ENCODE measurements at regions not wholly inside any gene's neighbourhood (a gene's known extent, or its start where the extent isn't known, plus 50 kb on each side); places are given as distances from the start of the nearest gene placed in this dataset.

GRCh38 chr12:125280482-125281377 is 215.5 kb downstream of the AACS start:
- Histone ChIP-seq H3K27ac (ENCODE audit: insufficient read depth, low read length, poor library complexity, severe bottlenecking) (no peak overlapping the region), H3K36me3 (ENCODE audit: control insufficient read depth, insufficient read depth, low read length) (no peaks in the 10 kb centered on the region), H3K27me3 (ENCODE audit: control insufficient read depth, insufficient read depth, low read length) (peaks cover 7% of the 10 kb centered on the region), H3K4me1 (ENCODE audit: control insufficient read depth, insufficient read depth, low read length, poor library complexity, severe bottlenecking) (no peaks in the 10 kb centered on the region), H3K4me3 (ENCODE audit: low read depth, low read length) (no peak overlapping the region), H3K9me3 (ENCODE audit: control insufficient read depth in 2 of 2, low read length in 2 of 2) (no peaks in the 10 kb centered on the region)
- no peak overlapping the region for H3K27ac Mint-ChIP-seq
- DNase-seq (no peak), ATAC-seq (ENCODE audit: low read depth in 2 of 2) (no peak)
- H3K4me3 Mint-ChIP-seq, result peak overlapping the region in 1 of 4 donors; percentile 42
- H3K36me3 Mint-ChIP-seq, result no peaks in the 10 kb centered on the region
- peaks cover 0 to 4% (median 3%) of the 10 kb centered on the region in 4 donors for H3K4me1 Mint-ChIP-seq
- H3K27me3 Mint-ChIP-seq, result peaks cover 6% of the 10 kb centered on the region
- H3K9me3 Mint-ChIP-seq, result peaks cover 0 to 4% (median 0%) of the 10 kb centered on the region in 7 donors

DNA sequence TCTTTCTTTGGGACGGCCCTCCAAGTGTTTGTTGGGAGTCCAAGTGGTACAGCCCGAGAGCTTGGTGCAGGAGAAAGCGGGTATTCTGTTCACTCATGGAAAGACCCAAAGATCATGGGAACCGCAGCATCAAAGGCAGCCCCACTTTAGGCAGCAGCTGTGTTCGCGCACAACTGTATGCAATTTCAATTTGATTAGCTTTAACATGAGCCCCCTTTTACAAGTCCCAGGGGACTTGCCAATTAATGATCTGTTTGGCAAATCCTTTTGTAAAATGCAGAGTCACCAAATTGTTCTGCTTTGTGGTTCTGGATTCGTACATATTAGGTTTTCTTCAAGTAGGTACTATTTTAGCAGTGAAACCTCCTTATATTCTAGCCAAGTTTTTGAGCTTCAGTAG is 217.7 kb downstream of the AACS start:
- H3K27me3 Mint-ChIP-seq, result peaks cover 6% of the 10 kb centered on the region
- H3K27ac Mint-ChIP-seq, result no peak overlapping the region
- peaks cover 7% of the 10 kb centered on the region for H3K27me3 ChIP-seq (ENCODE audit: control insufficient read depth, insufficient read depth, low read length)
- DNase-seq (no peak), ATAC-seq (ENCODE audit: low read depth in 2 of 2) (no peak)
- no peaks in the 10 kb centered on the region for H3K9me3 ChIP-seq (ENCODE audit: control insufficient read depth in 2 of 2, low read length in 2 of 2)
- H3K27ac ChIP-seq (ENCODE audit: insufficient read depth, low read length, poor library complexity, severe bottlenecking), result no peak overlapping the region
- peaks cover 0 to 2% (median 0%) of the 10 kb centered on the region in 7 donors for H3K9me3 Mint-ChIP-seq
- H3K4me1 Mint-ChIP-seq, result peaks cover 0 to 4% (median 3%) of the 10 kb centered on the region in 4 donors
- H3K36me3 ChIP-seq (ENCODE audit: control insufficient read depth, insufficient read depth, low read length), result no peaks in the 10 kb centered on the region
- H3K4me3 ChIP-seq (ENCODE audit: low read depth, low read length), result no peak overlapping the region
- no peaks in the 10 kb centered on the region for H3K36me3 Mint-ChIP-seq
- H3K4me1 ChIP-seq (ENCODE audit: control insufficient read depth, insufficient read depth, low read length, poor library complexity, severe bottlenecking), result no peaks in the 10 kb centered on the region
- no peak overlapping the region for H3K4me3 Mint-ChIP-seq

- H3K9me3 ChIP-seq (ENCODE audit: control insufficient read depth in 2 of 2, low read length in 2 of 2), result no peaks in the 10 kb centered on the region
- H3K4me3 ChIP-seq (ENCODE audit: low read depth, low read length), result no peak overlapping the region
- H3K27ac Mint-ChIP-seq, result no peak overlapping the region
- no peaks in the 10 kb centered on the region for H3K36me3 Mint-ChIP-seq
- H3K4me3 Mint-ChIP-seq, result no peak overlapping the region
- H3K27ac ChIP-seq (ENCODE audit: insufficient read depth, low read length, poor library complexity, severe bottlenecking), result no peak overlapping the region
- DNase-seq (no peak), ATAC-seq (ENCODE audit: low read depth in 2 of 2) (no peak)
- peaks cover 0 to 2% (median 0%) of the 10 kb centered on the region in 7 donors for H3K9me3 Mint-ChIP-seq
- H3K4me1 Mint-ChIP-seq, result peaks cover 0 to 4% (median 3%) of the 10 kb centered on the region in 4 donors
- no peaks in the 10 kb centered on the region for H3K4me1 ChIP-seq (ENCODE audit: control insufficient read depth, insufficient read depth, low read length, poor library complexity, severe bottlenecking)
- H3K27me3 ChIP-seq (ENCODE audit: control insufficient read depth, insufficient read depth, low read length), result peaks cover 7% of the 10 kb centered on the region
- no peaks in the 10 kb centered on the region for H3K36me3 ChIP-seq (ENCODE audit: control insufficient read depth, insufficient read depth, low read length)
- peaks cover 2% of the 10 kb centered on the region for H3K27me3 Mint-ChIP-seq
Observed at GRCh38 chr12:125283521-125283920, 218.3 kb downstream of the AACS start.

DNA sequence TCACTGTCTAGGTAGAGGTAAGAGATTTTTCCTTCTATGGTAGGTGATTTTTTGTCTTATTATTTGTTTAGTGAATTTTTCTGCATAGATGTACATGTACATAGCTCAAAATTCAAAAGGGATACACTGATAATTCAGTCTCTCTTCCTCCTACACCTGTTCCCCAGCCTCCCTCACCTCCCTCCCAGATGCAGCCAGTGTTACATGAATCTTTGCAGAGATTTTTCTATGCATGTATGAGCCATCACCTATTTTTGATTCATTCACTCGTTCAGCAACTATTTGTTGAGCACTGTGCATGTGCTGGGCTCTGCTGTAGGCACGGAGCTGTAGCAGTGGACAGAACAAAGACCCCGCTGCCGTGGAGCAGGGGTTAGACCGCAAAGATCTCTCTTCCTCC is 218.9 kb downstream of the AACS start:
- ATAC-seq (ENCODE audit: low read depth in 2 of 2) (no peak), DNase-seq (no peak)
- Mint-ChIP-seq H3K9me3 (peaks cover 0 to 2% (median 0%) of the 10 kb centered on the region in 7 donors), H3K4me3 (no peak overlapping the region), H3K27me3 (no peaks in the 10 kb centered on the region), H3K4me1 (peaks cover 0 to 4% (median 3%) of the 10 kb centered on the region in 4 donors), H3K36me3 (no peaks in the 10 kb centered on the region), H3K27ac (no peak overlapping the region)
- H3K4me1 ChIP-seq (ENCODE audit: control insufficient read depth, insufficient read depth, low read length, poor library complexity, severe bottlenecking), result no peaks in the 10 kb centered on the region
- H3K27me3 ChIP-seq (ENCODE audit: control insufficient read depth, insufficient read depth, low read length), result peaks cover 5% of the 10 kb centered on the region
- no peaks in the 10 kb centered on the region for H3K9me3 ChIP-seq (ENCODE audit: control insufficient read depth in 2 of 2, low read length in 2 of 2)
- no peak overlapping the region for H3K27ac ChIP-seq (ENCODE audit: insufficient read depth, low read length, poor library complexity, severe bottlenecking)
- no peak overlapping the region for H3K4me3 ChIP-seq (ENCODE audit: low read depth, low read length)
- H3K36me3 ChIP-seq (ENCODE audit: control insufficient read depth, insufficient read depth, low read length), result no peaks in the 10 kb centered on the region

DNA sequence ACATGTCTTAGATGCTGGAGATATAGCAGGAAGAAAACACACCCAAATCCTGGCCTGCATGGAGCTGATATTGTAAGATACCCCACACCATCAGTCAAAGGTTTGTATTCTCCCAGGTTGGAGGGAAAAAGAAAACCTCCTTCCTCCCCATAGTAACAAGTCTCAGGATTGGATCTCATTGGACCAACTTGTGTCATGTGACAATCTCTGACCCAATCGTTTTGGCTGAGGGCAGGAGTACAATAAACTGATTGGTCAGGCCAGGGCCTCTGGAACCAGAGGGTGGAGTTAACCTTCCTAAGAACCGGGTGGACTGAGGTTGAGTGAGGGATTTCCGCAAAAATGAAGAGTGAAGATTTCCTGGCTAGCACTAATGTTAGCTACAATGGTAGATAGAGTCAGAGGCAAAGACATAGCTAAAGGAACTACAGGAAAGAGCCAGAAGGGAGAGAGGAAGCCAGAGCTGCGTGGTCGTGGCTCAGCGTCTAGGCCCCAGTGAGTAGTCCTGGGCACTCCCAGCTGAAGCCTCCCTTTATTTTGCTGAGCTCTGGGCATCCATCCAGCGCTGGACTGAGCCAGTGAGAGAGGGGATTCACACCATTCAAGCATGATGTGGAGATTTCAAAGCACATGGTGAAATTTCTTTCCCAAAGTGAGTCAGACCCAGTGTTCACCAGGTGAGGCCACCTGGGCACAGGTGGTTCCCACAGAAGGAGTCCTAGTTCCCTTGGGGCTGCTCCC is 219.9 kb downstream of the AACS start:
- no peak for DNase-seq
- Mint-ChIP-seq H3K9me3 (peaks cover 0 to 1% (median 0%) of the 10 kb centered on the region in 7 donors), H3K4me3 (no peak overlapping the region), H3K27ac (no peak overlapping the region), H3K4me1 (peaks cover 0 to 4% (median 3%) of the 10 kb centered on the region in 4 donors), H3K36me3 (no peaks in the 10 kb centered on the region), H3K27me3 (no peaks in the 10 kb centered on the region)
- Histone ChIP-seq H3K4me3 (ENCODE audit: low read depth, low read length) (no peak overlapping the region), H3K27ac (ENCODE audit: insufficient read depth, low read length, poor library complexity, severe bottlenecking) (no peak overlapping the region), H3K36me3 (ENCODE audit: control insufficient read depth, insufficient read depth, low read length) (no peaks in the 10 kb centered on the region), H3K27me3 (ENCODE audit: control insufficient read depth, insufficient read depth, low read length) (peaks cover 2% of the 10 kb centered on the region), H3K9me3 (ENCODE audit: control insufficient read depth in 2 of 2, low read length in 2 of 2) (no peaks in the 10 kb centered on the region), H3K4me1 (ENCODE audit: control insufficient read depth, insufficient read depth, low read length, poor library complexity, severe bottlenecking) (no peaks in the 10 kb centered on the region)
- ATAC-seq (ENCODE audit: low read depth in 2 of 2), result no peak

- Mint-ChIP-seq H3K27me3 (no peaks in the 10 kb centered on the region), H3K9me3 (peaks cover 0 to 1% (median 0%) of the 10 kb centered on the region in 7 donors), H3K4me1 (no peaks in the 10 kb centered on the region), H3K36me3 (no peaks in the 10 kb centered on the region), H3K27ac (no peak overlapping the region), H3K4me3 (no peak overlapping the region)
- DNase-seq (no peak), ATAC-seq (ENCODE audit: low read depth in 2 of 2) (no peak)
- H3K27me3 ChIP-seq (ENCODE audit: control insufficient read depth, insufficient read depth, low read length), result peaks cover 2% of the 10 kb centered on the region
- no peaks in the 10 kb centered on the region for H3K36me3 ChIP-seq (ENCODE audit: control insufficient read depth, insufficient read depth, low read length)
- H3K27ac ChIP-seq (ENCODE audit: insufficient read depth, low read length, poor library complexity, severe bottlenecking), result no peak overlapping the region
- no peaks in the 10 kb centered on the region for H3K4me1 ChIP-seq (ENCODE audit: control insufficient read depth, insufficient read depth, low read length, poor library complexity, severe bottlenecking)
- no peak overlapping the region for H3K4me3 ChIP-seq (ENCODE audit: low read depth, low read length)
- no peaks in the 10 kb centered on the region for H3K9me3 ChIP-seq (ENCODE audit: control insufficient read depth in 2 of 2, low read length in 2 of 2)
Observed at GRCh38 chr12:125286005-125286727, 220.9 kb downstream of the AACS start.

- Mint-ChIP-seq H3K27ac (no peak overlapping the region), H3K27me3 (no peaks in the 10 kb centered on the region)
Observed at GRCh38 chr12:125287155-125287847, 222.1 kb downstream of the AACS start.

More at GRCh38 chr12:125287155-125287847, 222.1 kb downstream of the AACS start:
- DNase-seq (no peak), ATAC-seq (ENCODE audit: low read depth in 2 of 2) (no peak)
- Histone ChIP-seq H3K27ac (ENCODE audit: insufficient read depth, low read length, poor library complexity, severe bottlenecking) (no peak overlapping the region), H3K27me3 (ENCODE audit: control insufficient read depth, insufficient read depth, low read length) (peaks cover 2% of the 10 kb centered on the region), H3K9me3 (ENCODE audit: control insufficient read depth in 2 of 2, low read length in 2 of 2) (no peaks in the 10 kb centered on the region), H3K4me3 (ENCODE audit: low read depth, low read length) (no peak overlapping the region), H3K4me1 (ENCODE audit: control insufficient read depth, insufficient read depth, low read length, poor library complexity, severe bottlenecking) (no peaks in the 10 kb centered on the region), H3K36me3 (ENCODE audit: control insufficient read depth, insufficient read depth, low read length) (no peaks in the 10 kb centered on the region)
- Mint-ChIP-seq H3K4me3 (no peak overlapping the region), H3K9me3 (peaks cover 0 to 1% (median 0%) of the 10 kb centered on the region in 7 donors), H3K36me3 (no peaks in the 10 kb centered on the region), H3K4me1 (no peaks in the 10 kb centered on the region)
